ENCODE measurements at regions not wholly inside any gene's neighbourhood (a gene's known extent, or its start where the extent isn't known, plus 50 kb on each side); places are given as distances from the start of the nearest gene placed in this dataset.

GRCh38 chr2:220626603-220627002 is 945.5 kb downstream of the EPHA4 start:
- H4K91ac ChIP-seq (ENCODE audit: low read depth, low read length, poor library complexity), result no peak overlapping the region
- H4K8ac ChIP-seq (ENCODE audit: low read depth, low read length), result no peak overlapping the region
- H3K18ac ChIP-seq (ENCODE audit: low read length), result no peak overlapping the region
- no peaks in the 10 kb centered on the region for H3K4me1 ChIP-seq (ENCODE audit: control insufficient read depth in 2 of 2, insufficient read depth in 1 of 2, low read depth in 1 of 2, low read length in 2 of 2)
- no peak overlapping the region for H2BK5ac ChIP-seq (ENCODE audit: low read length)
- no peak overlapping the region for H2BK120ac ChIP-seq (ENCODE audit: low read depth, low read length)
- H3K36me3 ChIP-seq (replicated peaks in 1 of 2; ENCODE audit: control insufficient read depth in 2 of 2, insufficient read depth in 2 of 2, low read length in 2 of 2), result no peaks in the 10 kb centered on the region
- no peak for DNase-seq (ENCODE audit: low spot score)
- no CpG with 5 or more reads among the region's 3 CpGs for WGBS, 2 donors (ENCODE audit: extremely low coverage in 2 of 2, insufficient read length in 2 of 2, insufficient replicate concordance in 1 of 2)
- H3K4me2 ChIP-seq (ENCODE audit: insufficient read depth, low read length, poor library complexity, severe bottlenecking), result no peak overlapping the region
- H2BK15ac ChIP-seq (ENCODE audit: low read length), result no peak overlapping the region
- H3K27ac ChIP-seq (replicated peaks; ENCODE audit: low read length), result no peak overlapping the region
- H2AK5ac ChIP-seq (ENCODE audit: low read depth, low read length), result no peak overlapping the region
- no peaks in the 10 kb centered on the region for H3K9me3 ChIP-seq (replicated peaks in 1 of 2; ENCODE audit: control insufficient read depth in 2 of 2, insufficient read depth in 1 of 2, low read depth in 1 of 2, low read length in 2 of 2)
- H2BK12ac ChIP-seq (ENCODE audit: low read length), result no peak overlapping the region
- no peak overlapping the region for H3K4me3 ChIP-seq (ENCODE audit: low read length in 2 of 2)
- H2AFZ ChIP-seq (ENCODE audit: low read length), result no peak overlapping the region
- H3K27me3 ChIP-seq (ENCODE audit: control insufficient read depth in 3 of 3, insufficient read depth in 3 of 3, low read depth in 1 of 3, low read length in 3 of 3), result no peaks in the 10 kb centered on the region
- H3K23ac ChIP-seq (ENCODE audit: low read depth, low read length, poor library complexity), result no peak overlapping the region
- no peaks in the 10 kb centered on the region for H3K79me1 ChIP-seq (ENCODE audit: low read depth, low read length)
- H3K14ac ChIP-seq (ENCODE audit: low read length), result no peak overlapping the region
- no peak overlapping the region for H3K9ac ChIP-seq (ENCODE audit: low read depth, low read length, poor library complexity)
- no peak overlapping the region for H3K4ac ChIP-seq (ENCODE audit: low read length)

GRCh38 chr2:220628252-220628651 is 943.9 kb downstream of the EPHA4 start:
- no peak overlapping the region for H3K27ac ChIP-seq (replicated peaks; ENCODE audit: low read length)
- H3K9me3 ChIP-seq (replicated peaks in 1 of 2; ENCODE audit: control insufficient read depth in 2 of 2, insufficient read depth in 1 of 2, low read depth in 1 of 2, low read length in 2 of 2), result no peaks in the 10 kb centered on the region
- no peak overlapping the region for H3K4me2 ChIP-seq (ENCODE audit: insufficient read depth, low read length, poor library complexity, severe bottlenecking)
- H3K23ac ChIP-seq (ENCODE audit: low read depth, low read length, poor library complexity), result no peak overlapping the region
- H4K91ac ChIP-seq (ENCODE audit: low read depth, low read length, poor library complexity), result no peak overlapping the region
- no peak overlapping the region for H2BK5ac ChIP-seq (ENCODE audit: low read length)
- no peak overlapping the region for H2AFZ ChIP-seq (ENCODE audit: low read length)
- no peak overlapping the region for H3K4me3 ChIP-seq (ENCODE audit: low read length in 2 of 2)
- no peak overlapping the region for H3K4ac ChIP-seq (ENCODE audit: low read length)
- no peak overlapping the region for H2BK120ac ChIP-seq (ENCODE audit: low read depth, low read length)
- no peak for DNase-seq (ENCODE audit: low spot score)
- H3K18ac ChIP-seq (ENCODE audit: low read length), result no peak overlapping the region
- H3K14ac ChIP-seq (ENCODE audit: low read length), result no peak overlapping the region
- no peak overlapping the region for H2BK12ac ChIP-seq (ENCODE audit: low read length)
- no peaks in the 10 kb centered on the region for H3K79me1 ChIP-seq (ENCODE audit: low read depth, low read length)
- H2AK5ac ChIP-seq (ENCODE audit: low read depth, low read length), result no peak overlapping the region
- no peaks in the 10 kb centered on the region for H3K36me3 ChIP-seq (replicated peaks in 1 of 2; ENCODE audit: control insufficient read depth in 2 of 2, insufficient read depth in 2 of 2, low read length in 2 of 2)
- H4K8ac ChIP-seq (ENCODE audit: low read depth, low read length), result no peak overlapping the region
- H3K27me3 ChIP-seq (ENCODE audit: control insufficient read depth in 3 of 3, insufficient read depth in 3 of 3, low read depth in 1 of 3, low read length in 3 of 3), result no peaks in the 10 kb centered on the region
- no peak overlapping the region for H2BK15ac ChIP-seq (ENCODE audit: low read length)
- no peak overlapping the region for H3K9ac ChIP-seq (ENCODE audit: low read depth, low read length, poor library complexity)
- no peaks in the 10 kb centered on the region for H3K4me1 ChIP-seq (ENCODE audit: control insufficient read depth in 2 of 2, insufficient read depth in 1 of 2, low read depth in 1 of 2, low read length in 2 of 2)

GRCh38 chr2:220641137-220641536 is 931.0 kb downstream of the EPHA4 start:
- Histone ChIP-seq H3K23ac (ENCODE audit: low read depth, low read length, poor library complexity) (no peak overlapping the region), H3K9me3 (replicated peaks in 1 of 2; ENCODE audit: control insufficient read depth in 2 of 2, insufficient read depth in 1 of 2, low read depth in 1 of 2, low read length in 2 of 2) (no peaks in the 10 kb centered on the region), H2BK12ac (ENCODE audit: low read length) (no peak overlapping the region), H4K91ac (ENCODE audit: low read depth, low read length, poor library complexity) (no peak overlapping the region), H3K18ac (ENCODE audit: low read length) (no peak overlapping the region), H3K4me2 (ENCODE audit: insufficient read depth, low read length, poor library complexity, severe bottlenecking) (no peak overlapping the region), H3K14ac (ENCODE audit: low read length) (no peak overlapping the region), H3K79me1 (ENCODE audit: low read depth, low read length) (no peaks in the 10 kb centered on the region), H2AK5ac (ENCODE audit: low read depth, low read length) (no peak overlapping the region), H4K8ac (ENCODE audit: low read depth, low read length) (no peak overlapping the region), H3K4ac (ENCODE audit: low read length) (no peak overlapping the region), H2BK5ac (ENCODE audit: low read length) (no peak overlapping the region), H3K9ac (ENCODE audit: low read depth, low read length, poor library complexity) (no peak overlapping the region), H3K27ac (replicated peaks; ENCODE audit: low read length) (no peak overlapping the region), H2AFZ (ENCODE audit: low read length) (no peak overlapping the region), H3K27me3 (ENCODE audit: control insufficient read depth in 3 of 3, insufficient read depth in 3 of 3, low read depth in 1 of 3, low read length in 3 of 3) (no peaks in the 10 kb centered on the region), H3K4me1 (ENCODE audit: control insufficient read depth in 2 of 2, insufficient read depth in 1 of 2, low read depth in 1 of 2, low read length in 2 of 2) (peaks cover 0 to under 1% of the 10 kb centered on the region in 2 donors), H2BK120ac (ENCODE audit: low read depth, low read length) (no peak overlapping the region), H3K4me3 (ENCODE audit: low read length in 2 of 2) (no peak overlapping the region), H3K36me3 (replicated peaks in 1 of 2; ENCODE audit: control insufficient read depth in 2 of 2, insufficient read depth in 2 of 2, low read length in 2 of 2) (no peaks in the 10 kb centered on the region), H2BK15ac (ENCODE audit: low read length) (no peak overlapping the region)
- DNase-seq (ENCODE audit: low spot score), result no peak
- no CpG with 5 or more reads among the region's 2 CpGs for WGBS, 2 donors (ENCODE audit: extremely low coverage in 2 of 2, insufficient read length in 2 of 2, insufficient replicate concordance in 1 of 2)

- H3K79me1 ChIP-seq (ENCODE audit: low read depth, low read length), result no peaks in the 10 kb centered on the region
- no peak overlapping the region for H4K8ac ChIP-seq (ENCODE audit: low read depth, low read length)
- DNase-seq (ENCODE audit: low spot score), result no peak
- H3K18ac ChIP-seq (ENCODE audit: low read length), result no peak overlapping the region
- WGBS, 2 donors (ENCODE audit: extremely low coverage in 2 of 2, insufficient read length in 2 of 2, insufficient replicate concordance in 1 of 2), result no CpG with 5 or more reads among the region's 3 CpGs
- H2BK12ac ChIP-seq (ENCODE audit: low read length), result no peak overlapping the region
- no peak overlapping the region for H2AK5ac ChIP-seq (ENCODE audit: low read depth, low read length)
- H2BK120ac ChIP-seq (ENCODE audit: low read depth, low read length), result no peak overlapping the region
- no peak overlapping the region for H3K14ac ChIP-seq (ENCODE audit: low read length)
- no peak overlapping the region for H3K4ac ChIP-seq (ENCODE audit: low read length)
- no peak overlapping the region for H3K4me2 ChIP-seq (ENCODE audit: insufficient read depth, low read length, poor library complexity, severe bottlenecking)
- no peaks in the 10 kb centered on the region for H3K36me3 ChIP-seq (replicated peaks in 1 of 2; ENCODE audit: control insufficient read depth in 2 of 2, insufficient read depth in 2 of 2, low read length in 2 of 2)
- peaks cover 0 to 4% of the 10 kb centered on the region in 2 donors for H3K4me1 ChIP-seq (ENCODE audit: control insufficient read depth in 2 of 2, insufficient read depth in 1 of 2, low read depth in 1 of 2, low read length in 2 of 2)
- no peak overlapping the region for H2BK5ac ChIP-seq (ENCODE audit: low read length)
- no peak overlapping the region for H3K9ac ChIP-seq (ENCODE audit: low read depth, low read length, poor library complexity)
- H3K27ac ChIP-seq (replicated peaks; ENCODE audit: low read length), result no peak overlapping the region
- H4K91ac ChIP-seq (ENCODE audit: low read depth, low read length, poor library complexity), result no peak overlapping the region
- no peak overlapping the region for H3K4me3 ChIP-seq (ENCODE audit: low read length in 2 of 2)
- H2AFZ ChIP-seq (ENCODE audit: low read length), result no peak overlapping the region
- no peaks in the 10 kb centered on the region for H3K27me3 ChIP-seq (ENCODE audit: control insufficient read depth in 3 of 3, insufficient read depth in 3 of 3, low read depth in 1 of 3, low read length in 3 of 3)
- no peak overlapping the region for H3K23ac ChIP-seq (ENCODE audit: low read depth, low read length, poor library complexity)
- no peak overlapping the region for H2BK15ac ChIP-seq (ENCODE audit: low read length)
- H3K9me3 ChIP-seq (replicated peaks in 1 of 2; ENCODE audit: control insufficient read depth in 2 of 2, insufficient read depth in 1 of 2, low read depth in 1 of 2, low read length in 2 of 2), result no peaks in the 10 kb centered on the region
Observed at GRCh38 chr2:220646424-220646823, 925.7 kb downstream of the EPHA4 start.

Data from neuronal stem cell (in vitro differentiated cells).